PFSK-1 (cell line): ENCODE measurements at regions not wholly inside any gene's neighbourhood (a gene's known extent, or its start where the extent isn't known, plus 50 kb on each side); places are given as distances from the start of the nearest gene placed in this dataset.

Source experiments
- FOXP2 ChIP-seq: optimal IDR thresholded peaks from 2 replicates; pipeline ENCODE3; 2011; ENCODE audit warnings: borderline replicate concordance, control low read depth, inconsistent platforms; ENCODE audit not compliant: insufficient read depth; ENCODE audit errors: extremely low read length, extremely low read depth
- POLR2AphosphoS5 ChIP-seq: IDR thresholded peaks from 2 replicates; pipeline ENCODE4 v1.6.1; 2012; ENCODE audit warnings: low read depth, mild to moderate bottlenecking, control low read depth, low read length, moderate library complexity
- REST ChIP-seq, 2 experiments: IDR thresholded peaks; 2 replicates each; pipeline versions ENCODE4 v1.6.1 to v1.8.0; 2011 to 2012; ENCODE audit warnings: low read depth in 2 of 2, low read length in 2 of 2, control low read depth in 1 of 2, inconsistent platforms in 1 of 2, mild to moderate bottlenecking in 1 of 2, moderate library complexity in 1 of 2; ENCODE audit not compliant: insufficient read depth in 1 of 2
- TAF1 ChIP-seq: IDR thresholded peaks from 2 replicates; pipeline ENCODE4 v1.6.1; 2012; ENCODE audit warnings: low read length, control low read depth, borderline replicate concordance; ENCODE audit not compliant: insufficient read depth

- no peak for TF ChIP-seq REST (IDR thresholded peaks at IDR 0.05; ENCODE audit: insufficient read depth in 1 of 2, low read depth in 2 of 2, low read length in 2 of 2)
- TF ChIP-seq TAF1 = no peak
- TF ChIP-seq POLR2AphosphoS5 = no peak
- TF ChIP-seq FOXP2 = no peak
Measured at GRCh38 chr1:244236721-244237120, 185.6 kb downstream of the ZBTB18 start.
